SK-N-SH treated with all-trans-retinoic acid at 6 μM for 48 hours (cell line): ENCODE measurements at regions not wholly inside any gene's neighbourhood (a gene's known extent, or its start where the extent isn't known, plus 50 kb on each side); places are given as distances from the start of the nearest gene placed in this dataset.

Experiments used
- ARNTL ChIP-seq: fragments of 450-650 bp; formaldehyde crosslinking; IDR thresholded peaks from 2 replicates; pipeline ENCODE4 v1.5.0; 2020; ENCODE audit warnings: low read depth, mild to moderate bottlenecking, moderate library complexity, borderline replicate concordance
- CREB5 ChIP-seq: fragments of 250-450 bp; sonication (Bioruptor Pico); IDR thresholded peaks from 2 replicates; pipeline ENCODE4 v1.5.1; 2020; ENCODE audit warnings: low read depth, mild to moderate bottlenecking, moderate library complexity
- CSDC2 ChIP-seq: fragments of 250-450 bp; sonication (Bioruptor Pico); IDR thresholded peaks from 2 replicates; pipeline ENCODE4 v1.5.0; 2020; ENCODE audit warnings: mild to moderate bottlenecking, moderate library complexity
- ESRRG ChIP-seq: fragments of 250-450 bp; sonication (Bioruptor Pico); IDR thresholded peaks from 2 replicates; pipeline ENCODE4 v1.6.1; 2021; ENCODE audit warnings: mild to moderate bottlenecking
- GLIS3 ChIP-seq: fragments of 250-450 bp; sonication (Bioruptor Pico); IDR thresholded peaks from 2 replicates; pipeline ENCODE4 v1.5.0; 2020; ENCODE audit warnings: mild to moderate bottlenecking, moderate library complexity
- OSR1 ChIP-seq: fragments of 250-450 bp; sonication (Bioruptor Pico); IDR thresholded peaks from 2 replicates; pipeline ENCODE4 v1.8.0; 2022; ENCODE audit warnings: moderate library complexity, mild to moderate bottlenecking, inconsistent platforms
- PATZ1 ChIP-seq: fragments of 250-450 bp; sonication (Bioruptor Pico); IDR thresholded peaks from 2 replicates; pipeline ENCODE4 v1.8.0; 2020; ENCODE audit warnings: mild to moderate bottlenecking, moderate library complexity, borderline replicate concordance
- PPARA ChIP-seq: fragments of 250-450 bp; sonication (Bioruptor Pico); IDR thresholded peaks from 2 replicates; pipeline ENCODE4 v1.5.0; 2020; ENCODE audit warnings: mild to moderate bottlenecking, borderline replicate concordance
- RARB ChIP-seq: fragments of 250-450 bp; sonication (Bioruptor Pico); IDR thresholded peaks from 2 replicates; pipeline ENCODE4 v1.8.0; 2021; ENCODE audit warnings: mild to moderate bottlenecking, moderate library complexity
- ZC3H10 ChIP-seq: fragments of 250-450 bp; sonication (Bioruptor Pico); IDR thresholded peaks from 2 replicates; pipeline ENCODE4 v1.5.1; 2021; ENCODE audit warnings: mild to moderate bottlenecking, moderate library complexity
- ZFP3 ChIP-seq: fragments of 250-450 bp; sonication (Bioruptor Pico); IDR thresholded peaks from 2 replicates; pipeline ENCODE4 v1.5.0; 2020; ENCODE audit warnings: mild to moderate bottlenecking, moderate library complexity
- ZFP30 ChIP-seq: fragments of 450-650 bp; formaldehyde crosslinking; IDR thresholded peaks from 2 replicates; pipeline ENCODE4 v1.5.0; 2022; ENCODE audit warnings: mild to moderate bottlenecking, moderate library complexity

- no peak for TF ChIP-seq CSDC2 (CRISPR knock-in tag)
- no peak for TF ChIP-seq PATZ1 (CRISPR knock-in tag)
- TF ChIP-seq ZFP30: no peak
- no peak for TF ChIP-seq PPARA (CRISPR knock-in tag)
- no peak for TF ChIP-seq RARB (CRISPR knock-in tag)
- no peak for TF ChIP-seq ZFP3 (CRISPR knock-in tag)
- TF ChIP-seq ZC3H10 (CRISPR knock-in tag): no peak
- no peak for TF ChIP-seq ARNTL (CRISPR knock-in tag)
- TF ChIP-seq ESRRG: no peak
- TF ChIP-seq GLIS3 (CRISPR knock-in tag): no peak
- no peak for TF ChIP-seq OSR1 (CRISPR knock-in tag)
- TF ChIP-seq CREB5 (CRISPR knock-in tag): no peak
Measured at GRCh38 chr3:24937780-24938179, 443.1 kb upstream of the THRB start.
